Stomach (tissue), 8 donors: ENCODE measurements at regions not wholly inside any gene's neighbourhood (a gene's known extent, or its start where the extent isn't known, plus 50 kb on each side); places are given as distances from the start of the nearest gene placed in this dataset.

Experiments
- DNase-seq, 2 donors: peaks; one replicate each; pipeline versions ENCODE4 v3.0.0 to v3.0.0-alpha.2; 2013 to 2019
- H3K27ac ChIP-seq, 5 donors: fragments of 200-600 bp in 4 of 5; sonication (generic) in 4 of 5; one replicate each; pipeline ENCODE4 v1.5.1; 2013 to 2019; ENCODE audit warnings: mild to moderate bottlenecking in 1 of 5, moderate library complexity in 1 of 5
- H3K27me3 ChIP-seq, 3 donors: fragments of 200-600 bp; sonication (generic); one replicate each; pipeline ENCODE4 v1.5.1; 2017 to 2019; ENCODE audit warnings: mixed run types in 1 of 3
- H3K36me3 ChIP-seq, 4 donors: fragments of 200-600 bp; sonication (generic); 1 replicate in 3 of 4; 2 replicates in 1 of 4; pipeline ENCODE4 v1.5.1; 2016 to 2019
- H3K4me1 ChIP-seq, 4 donors: fragments of 200-600 bp; sonication (generic); one replicate each; pipeline ENCODE4 v1.5.1; 2016 to 2019
- H3K4me3 ChIP-seq, 4 donors: fragments of 200-600 bp; sonication (generic) in 3 of 4; one replicate each; pipeline ENCODE4 v1.5.1; 2016 to 2019; ENCODE audit warnings: mild to moderate bottlenecking in 1 of 4
- H3K9me3 ChIP-seq, 4 donors: fragments of 200-600 bp; sonication (generic); one replicate each; pipeline ENCODE4 v1.5.1; 2016 to 2019
- EP300 ChIP-seq: sonication (generic); formaldehyde crosslinking; IDR thresholded peaks from one replicate; pipeline ENCODE4 v1.6.1; 2017; ENCODE audit warnings: antibody characterized with exemption
- POLR2A ChIP-seq, 4 donors: fragments of 450-650 bp; IDR thresholded peaks; one replicate each; pipeline ENCODE4 v1.6.1; 2016; ENCODE audit warnings: antibody characterized with exemption in 4 of 4, control low read depth in 2 of 4, mild to moderate bottlenecking in 1 of 4, moderate library complexity in 1 of 4
- POLR2AphosphoS5 ChIP-seq, 3 donors: sonication (generic); formaldehyde crosslinking; IDR thresholded peaks; one replicate each; pipeline ENCODE4 v1.6.1; 2016; ENCODE audit warnings: antibody characterized with exemption in 3 of 3
- WGBS, 5 donors: extraction: QIAGEN DNeasy Blood & Tissue Kit in 3 of 5; methylation state at CpG; one replicate each; pipeline versions ENCODE4 v1.1.5 to v1.1.7; 2013 to 2018; 5-methylcytosine and 5-hydroxymethylcytosine counted together
- intact Hi-C: fragments of 100-400 bp; cut with DNase I; formaldehyde crosslinking; loops from one replicate; pipeline ENCODE4 v1.15.1; 2023; ENCODE audit warnings: low total_unique reads
- TF ChIP-seq, protein P1 (sequence below), 7 experiments: fragments of 450-650 bp in 4 of 7; fragments of 200-600 bp in 3 of 7; sonication (generic) in 3 of 7; IDR thresholded peaks; one replicate each; pipeline ENCODE4 v1.5.1; 2016 to 2019; ENCODE audit warnings: antibody characterized with exemption in 7 of 7, control low read depth in 2 of 7, mild to moderate bottlenecking in 1 of 7
- donor health status: healthy with polysubstance abuse.
- donor health status: Bipolar disorder and iron deficiency.
- donor health status: healthy.

DNA sequence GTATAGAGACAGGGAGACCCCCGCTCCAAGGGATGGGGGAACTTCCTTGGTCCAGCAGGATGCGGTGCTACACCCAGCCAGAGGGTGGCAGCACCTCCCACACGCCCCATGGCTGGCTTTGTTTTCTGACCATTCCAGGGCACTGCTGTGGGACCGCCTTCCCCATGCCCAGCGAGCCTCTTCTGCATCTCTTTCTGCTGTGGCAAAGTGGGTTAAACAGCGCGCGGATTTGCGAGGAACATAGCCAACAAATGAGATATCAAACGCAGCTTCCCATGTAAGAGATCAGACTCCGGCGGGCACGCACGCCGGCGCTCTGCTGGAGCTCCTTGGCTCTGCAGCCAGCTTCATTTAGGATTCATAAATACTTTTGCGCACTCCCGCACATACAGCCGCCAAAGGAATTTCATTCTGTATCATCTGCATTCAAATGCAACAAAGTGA is 485.8 kb upstream of the CADM1 start:
- H3K27me3 ChIP-seq = no peaks in the 10 kb centered on the region
- intact Hi-C loops = no loop called here
- no peaks in the 10 kb centered on the region for H3K4me1 ChIP-seq
- no peak for TF ChIP-seq POLR2A (IDR thresholded peaks at IDR 0.05)
- TF ChIP-seq POLR2AphosphoS5 (IDR thresholded peaks at IDR 0.05) = no peak
- TF ChIP-seq, protein P1, sequence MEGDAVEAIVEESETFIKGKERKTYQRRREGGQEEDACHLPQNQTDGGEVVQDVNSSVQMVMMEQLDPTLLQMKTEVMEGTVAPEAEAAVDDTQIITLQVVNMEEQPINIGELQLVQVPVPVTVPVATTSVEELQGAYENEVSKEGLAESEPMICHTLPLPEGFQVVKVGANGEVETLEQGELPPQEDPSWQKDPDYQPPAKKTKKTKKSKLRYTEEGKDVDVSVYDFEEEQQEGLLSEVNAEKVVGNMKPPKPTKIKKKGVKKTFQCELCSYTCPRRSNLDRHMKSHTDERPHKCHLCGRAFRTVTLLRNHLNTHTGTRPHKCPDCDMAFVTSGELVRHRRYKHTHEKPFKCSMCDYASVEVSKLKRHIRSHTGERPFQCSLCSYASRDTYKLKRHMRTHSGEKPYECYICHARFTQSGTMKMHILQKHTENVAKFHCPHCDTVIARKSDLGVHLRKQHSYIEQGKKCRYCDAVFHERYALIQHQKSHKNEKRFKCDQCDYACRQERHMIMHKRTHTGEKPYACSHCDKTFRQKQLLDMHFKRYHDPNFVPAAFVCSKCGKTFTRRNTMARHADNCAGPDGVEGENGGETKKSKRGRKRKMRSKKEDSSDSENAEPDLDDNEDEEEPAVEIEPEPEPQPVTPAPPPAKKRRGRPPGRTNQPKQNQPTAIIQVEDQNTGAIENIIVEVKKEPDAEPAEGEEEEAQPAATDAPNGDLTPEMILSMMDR (IDR thresholded peaks at IDR 0.05) = peak in 4 of 7 experiments; percentile 48 to 60 (median 55)
- no peaks in the 10 kb centered on the region for H3K9me3 ChIP-seq
- peak in 1 of 2 donors; percentile 54 for DNase-seq
- no peaks in the 10 kb centered on the region for H3K36me3 ChIP-seq
- H3K27ac ChIP-seq = no peak overlapping the region
- H3K4me3 ChIP-seq = no peak overlapping the region
- 42 to 52% (median 45%) methylated on average over 19 of the region's 19 CpGs for WGBS, 5 donors

DNA sequence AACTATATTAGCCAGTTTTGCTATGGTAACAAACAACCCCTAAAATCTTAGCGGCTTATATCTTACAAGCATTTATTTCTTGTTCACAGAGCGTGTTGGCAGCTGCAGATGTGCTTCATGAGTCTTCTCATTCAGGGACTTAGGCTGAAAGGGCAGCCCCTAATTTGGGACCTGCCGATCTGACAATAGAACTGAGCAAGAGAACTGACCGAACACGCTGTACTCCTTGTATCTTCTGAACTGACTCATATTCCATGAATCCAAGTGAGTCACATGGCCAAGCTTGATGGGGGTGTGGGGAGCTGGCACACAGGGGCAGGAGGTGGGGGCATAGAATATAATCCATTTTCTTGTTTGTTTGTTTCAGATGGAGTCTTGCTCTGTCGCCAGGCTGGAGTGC is 481.7 kb upstream of the CADM1 start:
- TF ChIP-seq EP300 (no peak), POLR2A (IDR thresholded peaks at IDR 0.05) (no peak), POLR2AphosphoS5 (IDR thresholded peaks at IDR 0.05) (no peak)
- TF ChIP-seq, protein P1 (IDR thresholded peaks at IDR 0.05) = no peak
- H3K27ac ChIP-seq = no peak overlapping the region
- no peak for DNase-seq
- 88 to 95% (median 90%) methylated on average over 6 of the region's 6 CpGs for WGBS, 5 donors
- no peaks in the 10 kb centered on the region for H3K27me3 ChIP-seq
- H3K9me3 ChIP-seq = no peaks in the 10 kb centered on the region
- H3K4me3 ChIP-seq = no peak overlapping the region
- intact Hi-C loops = no loop called here
- no peaks in the 10 kb centered on the region for H3K4me1 ChIP-seq
- H3K36me3 ChIP-seq = no peaks in the 10 kb centered on the region

DNA sequence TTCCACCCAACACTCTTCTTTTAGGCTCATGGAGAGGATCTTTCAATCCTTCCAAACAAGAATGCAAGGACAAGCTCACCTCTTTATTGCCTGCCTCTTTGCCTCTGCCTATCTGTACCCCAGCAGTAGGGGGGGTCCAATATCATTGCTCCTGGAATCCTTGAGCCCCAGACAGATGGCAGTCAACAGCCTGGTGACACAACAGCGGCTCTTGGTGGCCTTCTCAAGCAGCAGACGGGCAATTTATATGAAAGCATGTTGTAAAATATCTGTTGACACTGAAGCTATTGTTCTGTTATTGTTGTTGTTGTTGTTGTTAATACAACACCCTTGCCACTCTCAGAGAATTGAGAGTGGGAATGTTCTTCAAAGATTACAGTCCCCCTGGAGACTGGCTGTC is 480.0 kb upstream of the CADM1 start:
- no peaks in the 10 kb centered on the region for H3K36me3 ChIP-seq
- intact Hi-C loops = no loop called here
- no peak overlapping the region for H3K27ac ChIP-seq
- no peak overlapping the region for H3K4me3 ChIP-seq
- no peaks in the 10 kb centered on the region for H3K27me3 ChIP-seq
- no peak for DNase-seq
- H3K4me1 ChIP-seq = peaks cover 0 to 8% (median 4%) of the 10 kb centered on the region in 4 donors
- H3K9me3 ChIP-seq = no peaks in the 10 kb centered on the region
- 90 to 94% (median 93%) methylated on average over 2 of the region's 2 CpGs for WGBS, 5 donors
- TF ChIP-seq, protein P1 (IDR thresholded peaks at IDR 0.05) = no peak
- TF ChIP-seq EP300 (no peak), POLR2A (IDR thresholded peaks at IDR 0.05) (no peak)

DNA sequence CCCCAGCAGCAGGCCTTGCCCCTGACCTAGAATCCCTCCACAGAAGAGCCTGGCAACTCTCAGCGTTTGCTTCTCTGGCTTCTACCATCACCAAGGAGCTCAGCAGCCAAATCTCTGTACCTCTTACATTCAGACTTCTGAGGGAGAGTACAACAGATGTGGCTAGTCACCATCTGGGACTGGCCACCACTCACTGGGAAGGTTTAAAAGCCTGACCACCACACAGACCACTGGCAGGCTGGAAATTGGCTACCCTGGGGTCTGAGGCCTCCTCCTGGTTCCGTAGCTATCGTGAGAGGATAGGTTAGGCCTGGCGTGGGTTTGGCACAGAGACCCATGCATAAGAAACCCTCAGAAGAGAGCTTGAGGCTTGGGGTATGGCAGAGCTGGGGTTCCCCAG is 478.5 kb upstream of the CADM1 start:
- Histone ChIP-seq H3K27ac (no peak overlapping the region), H3K4me1 (peaks cover 0 to 8% (median 4%) of the 10 kb centered on the region in 4 donors), H3K9me3 (no peaks in the 10 kb centered on the region), H3K36me3 (no peaks in the 10 kb centered on the region), H3K4me3 (no peak overlapping the region), H3K27me3 (no peaks in the 10 kb centered on the region)
- TF ChIP-seq POLR2AphosphoS5 (IDR thresholded peaks at IDR 0.05) = no peak
- no peak for TF ChIP-seq EP300
- no peak for TF ChIP-seq POLR2A (IDR thresholded peaks at IDR 0.05)
- TF ChIP-seq, protein P1 (IDR thresholded peaks at IDR 0.05) = no peak
- WGBS, 5 donors = 64 to 78% (median 76%) methylated on average over 4 of the region's 4 CpGs
- intact Hi-C loops = no loop called here
- DNase-seq = no peak
